Common myeloid progenitor, CD34-positive (primary cell): ENCODE measurements at regions not wholly inside any gene's neighbourhood (a gene's known extent, or its start where the extent isn't known, plus 50 kb on each side); places are given as distances from the start of the nearest gene placed in this dataset.

ENCODE experiments used
- CTCF ChIA-PET: fragments of 350-600 bp; sonication (Branson Sonifier 250); formaldehyde crosslinking; loops from one replicate; lab custom pipeline; 2021; ENCODE audit warnings: antibody characterized with exemption; lab: Charles Lee
- POLR2A ChIA-PET: fragments of 350-600 bp; sonication (Branson Sonifier 250); formaldehyde crosslinking; loops from one replicate; lab custom pipeline; 2021; ENCODE audit warnings: antibody characterized with exemption; lab: Charles Lee
- DNase-seq, 3 donors: peaks; one replicate each; pipeline versions ENCODE4 v3.0.0 to v3.0.0-alpha.2; 2013
- H3K27ac ChIP-seq, 2 experiments: 1 replicate in 1 of 2; 2 replicates in 1 of 2; pipeline ENCODE4 v1.7.0; 2013; ENCODE audit warnings: inconsistent platforms in 2 of 2, low read length in 2 of 2, mild to moderate bottlenecking in 2 of 2, low read depth in 1 of 2, moderate library complexity in 1 of 2; ENCODE audit not compliant: severe bottlenecking in 2 of 2, insufficient read depth in 1 of 2, poor library complexity in 1 of 2
- H3K27me3 ChIP-seq, 5 experiments: replicated peaks in 2 of 5; 1 replicate in 3 of 5; 2 replicates in 2 of 5; pipeline versions ENCODE4 v1.6.1 to v1.7.0; 2013; ENCODE audit warnings: low read length in 4 of 5, mild to moderate bottlenecking in 2 of 5, moderate library complexity in 2 of 5, inconsistent platforms in 1 of 5; ENCODE audit not compliant: insufficient read depth in 5 of 5, control insufficient read depth in 4 of 5
- H3K36me3 ChIP-seq, 4 experiments: 1 replicate in 2 of 4; 2 replicates in 2 of 4; pipeline versions ENCODE4 v1.6.1 to v1.7.0; 2013; ENCODE audit warnings: low read length in 3 of 4, control low read depth in 1 of 4, mild to moderate bottlenecking in 1 of 4; ENCODE audit not compliant: control insufficient read depth in 4 of 4, insufficient read depth in 4 of 4
- H3K4me1 ChIP-seq, 4 experiments: 1 replicate in 3 of 4; 2 replicates in 1 of 4; pipeline versions ENCODE4 v1.6.1 to v1.7.1; 2013; ENCODE audit warnings: low read length in 3 of 4, mild to moderate bottlenecking in 3 of 4, control low read depth in 1 of 4, inconsistent platforms in 1 of 4, moderate library complexity in 1 of 4; ENCODE audit not compliant: control insufficient read depth in 4 of 4, insufficient read depth in 4 of 4; ENCODE audit errors: control extremely low read depth in 1 of 4
- H3K4me3 ChIP-seq, 7 experiments: 1 replicate in 4 of 7; 2 replicates in 3 of 7; pipeline versions ENCODE4 v1.5.1 to v1.7.0; 2013; ENCODE audit warnings: mild to moderate bottlenecking in 7 of 7, low read length in 6 of 7, moderate library complexity in 6 of 7, inconsistent platforms in 2 of 7, low read depth in 2 of 7, control low read depth in 1 of 7; ENCODE audit not compliant: insufficient read depth in 4 of 7, control insufficient read depth in 1 of 7; ENCODE audit errors: extremely low read depth in 1 of 7
- H3K9me3 ChIP-seq, 5 experiments: 1 replicate in 4 of 5; 2 replicates in 1 of 5; pipeline versions ENCODE4 v1.6.1 to v1.7.1; 2013; ENCODE audit warnings: low read length in 4 of 5, mild to moderate bottlenecking in 2 of 5, inconsistent platforms in 1 of 5, low read depth in 1 of 5, moderate library complexity in 1 of 5; ENCODE audit not compliant: control insufficient read depth in 4 of 5, insufficient read depth in 2 of 5; ENCODE audit errors: control extremely low read depth in 1 of 5
- WGBS: methylation state at CpG from one replicate; pipeline ENCODE4 v1.1.5; 2013; ENCODE audit not compliant: insufficient coverage; 5-methylcytosine and 5-hydroxymethylcytosine counted together

GRCh38 chr5:5805916-5806315 is 383.4 kb downstream of the ICE1 start:
- H3K27ac ChIP-seq, result no peak overlapping the region
- ChIA-PET POLR2A (no interaction called here), CTCF (no interaction called here)

GRCh38 chr5:5804478-5805233 is 382.2 kb downstream of the ICE1 start:
- CTCF ChIA-PET, result no interaction called here

More at GRCh38 chr5:5805916-5806315, 383.4 kb downstream of the ICE1 start:
- Histone ChIP-seq H3K9me3 (no peaks in the 10 kb centered on the region), H3K4me1 (no peaks in the 10 kb centered on the region), H3K27me3 (no peaks in the 10 kb centered on the region), H3K4me3 (no peak overlapping the region), H3K36me3 (no peaks in the 10 kb centered on the region)
- no peak for DNase-seq
- 98% methylated on average over 6 of the region's 7 CpGs for WGBS

GRCh38 chr5:5800801-5801761 is 378.6 kb downstream of the ICE1 start:
- POLR2A ChIA-PET, result no interaction called here
- 62% methylated on average over 7 of the region's 11 CpGs for WGBS
- no peak for DNase-seq
- no peak overlapping the region for H3K27ac ChIP-seq
- no peaks in the 10 kb centered on the region for H3K4me1 ChIP-seq
- H3K36me3 ChIP-seq, result no peaks in the 10 kb centered on the region
- H3K4me3 ChIP-seq, result no peak overlapping the region
- no peaks in the 10 kb centered on the region for H3K27me3 ChIP-seq
- no peaks in the 10 kb centered on the region for H3K9me3 ChIP-seq
- CTCF ChIA-PET, result interaction anchor here (0.6 kb wide), 1 partner anchor 14 kb away, joined by 3 read pairs; no protein-coding TSS in a partner anchor

More at GRCh38 chr5:5804478-5805233, 382.2 kb downstream of the ICE1 start:
- Histone ChIP-seq H3K4me1 (no peaks in the 10 kb centered on the region), H3K27me3 (no peaks in the 10 kb centered on the region), H3K27ac (no peak overlapping the region), H3K9me3 (no peaks in the 10 kb centered on the region), H3K4me3 (no peak overlapping the region), H3K36me3 (no peaks in the 10 kb centered on the region)
- 96% methylated on average over 6 of the region's 8 CpGs for WGBS
- no peak for DNase-seq
- POLR2A ChIA-PET, result no interaction called here

GRCh38 chr5:5799826-5800225 is 377.3 kb downstream of the ICE1 start:
- Histone ChIP-seq H3K4me1 (no peaks in the 10 kb centered on the region), H3K4me3 (no peak overlapping the region), H3K9me3 (no peaks in the 10 kb centered on the region), H3K27me3 (no peaks in the 10 kb centered on the region), H3K27ac (no peak overlapping the region), H3K36me3 (no peaks in the 10 kb centered on the region)
- 80% methylated on average over 2 of the region's 3 CpGs for WGBS
- ChIA-PET POLR2A (no interaction called here), CTCF (interaction anchor here (0.6 kb wide), 1 partner anchor 305 kb away, joined by 3 read pairs; no protein-coding TSS in a partner anchor)
- no peak for DNase-seq

- CTCF ChIA-PET, result interaction anchor here (0.6 kb wide), 2 partner anchors 76 to 305 kb away, joined by 3 read pairs; no protein-coding TSS in a partner anchor
- Histone ChIP-seq H3K9me3 (no peaks in the 10 kb centered on the region), H3K27me3 (no peaks in the 10 kb centered on the region), H3K36me3 (no peaks in the 10 kb centered on the region), H3K4me3 (no peak overlapping the region), H3K4me1 (no peaks in the 10 kb centered on the region), H3K27ac (no peak overlapping the region)
- WGBS, result 94% methylated on average over 2 of the region's 4 CpGs
- POLR2A ChIA-PET, result no interaction called here
- DNase-seq, result no peak
Measured at GRCh38 chr5:5799229-5799628, 376.8 kb downstream of the ICE1 start.

- Histone ChIP-seq H3K27ac (no peak overlapping the region), H3K9me3 (no peaks in the 10 kb centered on the region), H3K27me3 (no peaks in the 10 kb centered on the region), H3K4me1 (no peaks in the 10 kb centered on the region), H3K36me3 (no peaks in the 10 kb centered on the region), H3K4me3 (no peak overlapping the region)
- no peak for DNase-seq
- ChIA-PET CTCF (interaction anchor here (0.7 kb wide), 1 partner anchor 10 kb away, joined by 3 read pairs; no protein-coding TSS in a partner anchor), POLR2A (no interaction called here)
- 28% methylated on average over 2 of the region's 4 CpGs for WGBS
Measured at GRCh38 chr5:5798462-5798861, 376.0 kb downstream of the ICE1 start.
